Fibroblast of skin of abdomen (primary cell): ENCODE measurements at regions not wholly inside any gene's neighbourhood (a gene's known extent, or its start where the extent isn't known, plus 50 kb on each side); places are given as distances from the start of the nearest gene placed in this dataset.
A peak's percentile ranks its signal among the peaks of the same experiment; 100 is the strongest.
"Not testable (repeated sequence)": the region's sequence is repeated elsewhere in the genome, so short reads cannot be mapped to it uniquely, and the experiment has no call there.

Experiments
- DNase-seq: peaks from one replicate; pipeline ENCODE4 v3.0.0-alpha.2; 2013

DNA sequence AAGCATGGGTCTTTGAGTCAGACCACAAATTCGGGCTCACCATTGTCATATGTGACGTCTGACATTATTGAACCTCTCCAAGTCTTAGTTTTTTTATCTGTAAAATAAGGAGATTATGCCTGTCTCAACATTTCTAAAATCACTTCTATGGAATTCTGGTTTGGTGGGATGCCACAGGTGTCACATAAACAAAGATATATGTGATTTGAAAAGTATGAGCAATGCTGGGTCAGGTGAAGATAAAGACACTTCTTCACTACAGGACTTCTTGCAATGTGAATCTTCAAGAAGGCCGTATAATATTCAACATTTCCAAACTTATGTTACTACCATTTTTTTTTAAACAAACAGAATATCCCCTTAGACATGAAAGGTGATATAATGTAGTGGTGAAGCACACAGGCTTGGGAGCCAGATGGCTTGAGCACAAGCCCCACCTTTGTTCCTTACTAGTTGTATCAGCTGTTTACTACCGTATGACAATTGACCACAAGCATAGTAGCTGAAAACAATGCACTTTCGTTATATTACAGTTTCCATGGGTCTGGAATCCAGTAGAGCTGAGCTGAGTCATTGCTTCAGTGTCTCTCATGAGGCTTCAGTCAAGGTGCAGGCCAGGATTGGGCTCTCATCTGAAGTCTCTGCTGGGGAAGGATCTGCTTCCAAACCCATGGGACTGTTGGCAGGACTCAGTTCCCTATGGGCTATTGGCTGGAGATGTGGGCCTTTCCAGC lies 87.7 kb downstream of the UTP18 start:
- DNase-seq = no peak

GRCh38 chr17:51351080-51351479 lies 90.7 kb downstream of the UTP18 start:
- DNase-seq = no peak

- no peak for DNase-seq
Measured at GRCh38 chr17:51351890-51352289, 91.5 kb downstream of the UTP18 start.

GRCh38 chr17:51352798-51353197 lies 92.5 kb downstream of the UTP18 start:
- DNase-seq = no peak

- no peak for DNase-seq
Measured at GRCh38 chr17:51353296-51353695, 93.0 kb downstream of the UTP18 start.

GRCh38 chr17:51354936-51355335 lies 94.6 kb downstream of the UTP18 start:
- DNase-seq = no peak

GRCh38 chr17:51355441-51356410 lies 95.4 kb downstream of the UTP18 start:
- DNase-seq = peak; percentile 8

DNA sequence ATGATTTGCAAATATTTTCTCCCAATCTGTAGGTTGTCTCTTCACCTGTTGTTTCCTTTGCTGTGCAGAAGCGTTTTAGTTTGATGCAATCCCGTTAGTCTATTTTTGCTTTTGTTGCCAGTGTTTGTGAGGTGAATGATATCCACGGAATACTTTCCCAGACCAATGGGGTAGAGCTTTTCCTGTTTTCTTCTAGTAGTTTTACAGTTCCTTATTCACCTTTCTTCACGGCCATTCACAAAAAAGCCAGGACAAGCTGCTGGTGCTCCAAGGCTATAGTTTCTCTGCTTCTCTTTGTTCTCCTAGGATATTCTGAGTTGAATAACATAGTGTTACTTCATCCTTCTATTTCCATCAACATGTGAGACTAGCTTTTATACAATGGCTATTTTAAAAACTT lies 98.7 kb downstream of the UTP18 start:
- no peak for DNase-seq

DNA sequence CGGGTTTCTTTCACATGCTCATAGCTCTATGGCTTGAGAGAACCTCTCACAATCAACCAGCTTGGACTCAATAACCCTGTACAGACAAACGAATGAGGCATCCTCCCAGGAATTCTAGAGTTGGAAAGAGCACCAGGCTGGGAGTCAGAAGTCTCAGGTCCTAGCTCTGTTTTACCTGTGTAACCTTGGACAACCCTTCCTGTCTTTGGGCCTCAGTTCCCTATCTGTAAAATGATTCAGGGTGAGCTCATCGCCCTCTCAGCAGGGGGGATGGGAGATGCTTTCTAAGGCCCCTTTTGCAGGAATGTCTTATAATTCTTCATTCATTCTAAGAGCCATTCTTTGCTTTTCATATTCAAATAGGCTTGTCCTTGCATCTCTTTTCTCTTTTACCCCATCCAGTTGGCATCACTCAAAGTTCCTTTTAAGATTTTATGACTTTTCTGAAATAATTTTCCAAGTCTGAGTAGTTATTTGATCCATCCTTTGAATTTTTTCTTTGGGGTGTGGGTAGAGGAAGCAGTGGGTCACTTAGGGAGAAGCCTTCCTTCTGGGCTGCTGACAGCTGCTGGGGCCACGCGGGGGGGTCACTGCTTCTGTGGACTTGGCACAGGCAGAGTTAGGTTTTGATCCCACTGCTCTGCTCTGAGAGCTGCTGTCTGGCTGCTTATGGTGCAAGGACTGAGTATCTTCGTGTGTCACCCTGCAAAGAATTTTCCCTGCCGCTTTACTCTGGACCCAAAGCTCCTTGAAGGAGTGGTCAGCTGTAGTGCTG lies 102.7 kb downstream of the UTP18 start:
- no peak for DNase-seq

DNA sequence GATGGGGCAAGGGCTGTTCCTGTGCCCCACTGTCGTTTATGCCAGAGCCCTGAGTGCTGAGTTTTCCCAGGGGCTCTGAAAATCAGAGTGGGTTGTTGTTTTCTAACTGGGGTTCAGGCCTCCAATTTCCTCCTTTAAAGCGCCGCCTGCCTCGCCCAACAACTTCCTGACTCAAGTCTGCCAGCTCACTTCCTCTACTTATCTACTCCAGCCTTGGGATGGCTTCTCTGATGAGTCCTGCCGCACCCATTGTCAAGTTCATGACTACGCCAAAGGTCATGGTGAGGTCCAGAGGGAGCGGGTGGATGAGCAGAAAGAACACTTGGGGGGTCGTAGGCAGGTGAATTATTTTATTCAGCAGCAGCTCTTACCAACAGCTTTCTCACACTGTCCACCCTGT lies 104.7 kb downstream of the UTP18 start:
- DNase-seq = no peak

DNA sequence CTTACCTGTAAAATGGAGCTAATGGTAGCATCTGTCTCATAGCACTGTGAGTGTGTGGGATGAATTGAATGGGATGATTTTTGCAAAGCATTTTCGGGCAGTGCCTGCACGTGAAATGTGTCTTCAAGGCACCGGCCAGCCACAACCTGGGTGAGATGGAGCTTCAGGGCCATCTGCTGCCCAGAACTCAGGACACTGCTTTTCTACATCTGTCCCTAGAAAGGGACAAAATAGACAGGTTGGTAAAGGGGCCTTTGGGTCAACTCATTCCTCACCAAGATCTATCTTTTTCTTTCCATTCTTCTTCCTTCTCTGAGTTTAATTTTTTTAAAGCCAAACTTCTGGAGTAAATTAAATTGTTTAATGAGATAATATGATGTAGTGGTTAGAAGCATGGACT lies 106.5 kb downstream of the UTP18 start:
- DNase-seq = no peak

DNA sequence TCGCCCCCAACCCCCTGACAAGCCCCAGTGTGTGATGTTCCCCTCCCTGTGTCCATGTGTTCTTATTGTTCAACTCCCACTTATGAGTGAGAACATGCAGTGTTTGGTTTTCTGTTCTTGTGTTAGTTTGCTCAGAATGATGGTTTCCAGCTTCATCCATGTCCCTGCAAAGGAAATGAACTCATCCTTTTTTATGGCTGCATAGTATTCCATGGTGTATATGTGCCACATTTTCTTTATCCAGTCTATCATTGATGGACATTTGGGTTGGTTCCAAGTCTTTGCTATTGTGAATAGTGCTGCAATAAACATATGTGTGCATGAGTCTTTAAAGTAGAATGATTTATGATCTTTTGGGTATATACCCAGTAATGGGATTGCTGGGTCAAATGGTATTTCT lies 107.5 kb downstream of the UTP18 start:
- DNase-seq = not testable (repeated sequence)

DNA sequence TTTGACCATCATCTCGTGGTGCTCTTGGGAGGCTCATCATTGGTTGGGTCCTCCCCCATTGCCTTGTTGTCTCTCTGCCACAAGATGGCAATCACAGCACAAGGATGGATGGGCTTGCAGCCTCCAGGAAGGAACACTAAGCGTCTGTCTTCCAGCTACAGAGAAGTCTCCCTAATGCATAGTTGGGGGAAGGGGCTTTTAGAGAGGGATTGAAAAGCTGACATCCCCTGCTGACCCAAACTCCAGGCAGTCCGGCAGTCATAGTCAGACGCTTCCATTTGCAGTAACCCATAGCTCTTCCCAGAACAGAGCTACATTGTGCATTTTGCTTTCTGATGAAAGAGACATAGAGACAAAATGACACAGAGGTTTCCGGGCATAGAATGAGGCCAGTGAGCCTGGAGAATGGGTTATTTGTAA lies 111.4 kb downstream of the UTP18 start:
- DNase-seq = peak; percentile 39

- peak; percentile 31 for DNase-seq
Measured at GRCh38 chr17:51372345-51373004, 112.1 kb downstream of the UTP18 start.

DNA sequence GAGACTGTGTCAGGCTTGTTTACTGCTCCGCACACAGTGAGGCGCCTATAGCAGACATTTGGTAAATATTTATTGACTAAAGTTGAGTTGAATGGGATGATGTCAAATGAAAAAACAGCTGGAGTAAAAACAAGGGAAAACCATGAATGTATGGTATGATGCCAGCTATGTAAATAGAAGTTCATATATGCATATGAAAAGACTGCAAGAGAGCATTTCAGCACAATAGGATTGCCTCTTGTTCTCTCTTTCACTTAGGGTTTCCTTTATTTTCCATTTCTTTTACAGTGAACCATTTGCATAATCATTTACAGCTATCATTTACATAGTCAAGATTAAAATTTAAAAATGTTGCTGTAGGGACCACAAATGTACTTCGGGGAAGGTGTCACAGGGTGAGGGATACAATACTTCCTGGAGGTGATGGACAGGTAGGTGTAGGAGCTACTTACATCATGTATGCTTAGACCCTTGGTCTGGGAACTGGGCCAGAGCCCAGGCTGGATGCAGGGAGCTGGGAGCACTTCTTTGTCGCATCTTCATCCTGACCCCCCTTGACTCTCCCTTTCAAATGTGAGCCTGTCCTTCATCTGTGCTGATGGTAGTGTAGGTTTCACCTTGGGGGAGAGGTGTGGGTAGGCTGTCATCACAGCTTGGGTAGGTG lies 113.3 kb downstream of the UTP18 start:
- no peak for DNase-seq

DNA sequence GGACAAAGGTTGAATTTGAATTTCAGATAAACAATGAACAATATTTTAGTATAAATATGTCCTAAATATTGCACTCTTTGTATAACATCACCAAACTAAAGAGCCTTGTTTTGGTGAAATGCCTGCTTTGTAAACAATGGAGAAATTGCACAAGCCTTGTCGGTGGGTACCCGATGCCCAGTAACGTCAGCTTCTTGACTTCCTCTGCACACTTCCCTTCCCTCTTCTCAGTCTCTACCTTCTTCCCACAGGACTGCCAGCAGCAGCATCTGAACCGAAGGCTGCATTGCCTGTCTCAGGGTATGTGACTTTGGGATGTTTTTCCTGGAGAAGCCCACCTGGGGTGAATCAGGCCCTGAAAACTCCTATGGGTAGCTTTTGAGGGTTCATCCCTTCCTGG lies 113.9 kb downstream of the UTP18 start:
- DNase-seq = no peak

DNA sequence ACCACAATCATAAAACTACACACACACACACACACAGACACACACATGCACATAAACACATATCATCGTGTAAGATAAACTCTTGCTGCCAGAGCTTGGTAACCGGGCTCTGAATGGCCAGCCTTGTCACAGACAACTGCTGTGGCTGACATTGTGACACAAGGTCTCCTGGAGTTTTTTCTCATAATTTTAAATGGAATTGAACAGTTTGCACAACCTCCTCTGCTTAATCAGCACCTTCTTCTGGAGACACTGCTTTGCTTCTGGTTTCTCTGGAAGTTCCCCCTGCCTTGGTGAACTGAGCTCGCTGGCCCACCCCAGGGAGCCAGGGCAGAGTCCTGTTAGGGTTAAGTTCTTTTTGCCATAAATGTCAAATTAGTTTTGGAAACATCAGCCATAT lies 115.4 kb downstream of the UTP18 start:
- DNase-seq = no peak

- DNase-seq = no peak
Measured at GRCh38 chr17:51376739-51377138, 116.4 kb downstream of the UTP18 start.

DNA sequence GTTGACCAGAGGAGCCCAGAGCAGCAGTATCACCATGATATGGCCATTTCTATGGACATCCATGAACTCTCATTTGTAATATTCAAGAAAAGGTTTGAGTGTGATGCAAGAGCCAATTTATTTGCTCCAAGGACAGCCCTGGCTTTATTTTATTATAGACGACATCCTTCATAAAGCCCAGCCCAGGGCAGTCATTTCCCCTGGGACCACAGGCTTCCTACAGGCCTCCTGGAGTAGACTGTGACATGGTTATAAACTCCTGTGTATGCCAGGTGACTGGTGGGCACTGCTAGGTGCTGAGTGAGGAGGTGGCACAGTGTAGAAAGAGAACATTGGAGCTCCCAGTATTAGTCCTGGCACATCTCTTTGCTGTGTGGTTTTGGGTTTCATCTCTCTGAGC lies 120.9 kb downstream of the UTP18 start:
- DNase-seq = no peak

- no peak for DNase-seq
Measured at GRCh38 chr17:51385208-51385607, 124.9 kb downstream of the UTP18 start.

GRCh38 chr17:51387582-51387981 lies 127.2 kb downstream of the UTP18 start:
- no peak for DNase-seq

- DNase-seq = no peak
Measured at GRCh38 chr17:51387986-51388385, 127.6 kb downstream of the UTP18 start.
